Mesendoderm (in vitro differentiated cells): ENCODE measurements at regions not wholly inside any gene's neighbourhood (a gene's known extent, or its start where the extent isn't known, plus 50 kb on each side); places are given as distances from the start of the nearest gene placed in this dataset.

Source experiments
- DNase-seq: peaks from one replicate; pipeline ENCODE4 v3.0.0; 2013
- H2AK5ac ChIP-seq: 2 replicates; pipeline ENCODE4 v1.6.1; 2013; ENCODE audit warnings: low read length, inconsistent platforms
- H2BK120ac ChIP-seq: 2 replicates; pipeline ENCODE4 v1.6.1; 2013; ENCODE audit warnings: low read depth, mild to moderate bottlenecking, low read length, moderate library complexity, mixed read lengths
- H2BK15ac ChIP-seq: replicated peaks from 2 replicates; pipeline ENCODE4 v1.6.1; 2013; ENCODE audit warnings: low read depth, mild to moderate bottlenecking, moderate library complexity
- H2BK5ac ChIP-seq: 2 replicates; pipeline ENCODE4 v1.6.1; 2013; ENCODE audit warnings: low read length, inconsistent platforms
- H3K18ac ChIP-seq: 2 replicates; pipeline ENCODE4 v1.6.1; 2013; ENCODE audit warnings: mild to moderate bottlenecking, low read length, mixed read lengths
- H3K23ac ChIP-seq: one replicate; pipeline ENCODE4 v1.6.1; 2013; ENCODE audit warnings: low read length
- H3K27ac ChIP-seq: 2 replicates; pipeline ENCODE4 v1.5.1; 2013; ENCODE audit warnings: low read depth, mild to moderate bottlenecking, inconsistent platforms, low read length, moderate library complexity
- H3K27me3 ChIP-seq: 2 replicates; pipeline ENCODE4 v1.6.1; 2013; ENCODE audit warnings: low read length, control low read depth, mild to moderate bottlenecking, inconsistent platforms; ENCODE audit not compliant: insufficient read depth, poor library complexity
- H3K36me3 ChIP-seq: 2 replicates; pipeline ENCODE4 v1.6.1; 2013; ENCODE audit warnings: low read length, inconsistent platforms; ENCODE audit not compliant: control insufficient read depth, insufficient read depth
- H3K4ac ChIP-seq: one replicate; pipeline ENCODE4 v1.6.1; 2013; ENCODE audit warnings: low read depth, mild to moderate bottlenecking, low read length, moderate library complexity
- H3K4me1 ChIP-seq: 2 replicates; pipeline ENCODE4 v1.6.1; 2013; ENCODE audit warnings: low read depth, low read length, inconsistent platforms; ENCODE audit not compliant: control insufficient read depth
- H3K4me2 ChIP-seq: 2 replicates; pipeline ENCODE4 v1.6.1; 2013; ENCODE audit warnings: low read length
- H3K4me3 ChIP-seq: 2 replicates; pipeline ENCODE4 v1.5.1; 2013; ENCODE audit warnings: mild to moderate bottlenecking, low read length
- H3K56ac ChIP-seq: one replicate; pipeline ENCODE4 v1.6.1; 2013; ENCODE audit warnings: low read length
- H3K79me1 ChIP-seq: 2 replicates; pipeline ENCODE4 v1.6.1; 2013; ENCODE audit warnings: low read length, inconsistent platforms
- H3K79me2 ChIP-seq: 2 replicates; pipeline ENCODE4 v1.6.1; 2013; ENCODE audit warnings: mild to moderate bottlenecking, low read length; ENCODE audit not compliant: control insufficient read depth, insufficient read depth
- H3K9ac ChIP-seq: 2 replicates; pipeline ENCODE4 v1.6.1; 2013; ENCODE audit warnings: low read length, inconsistent platforms
- H4K5ac ChIP-seq: one replicate; pipeline ENCODE4 v1.6.1; 2013; ENCODE audit warnings: low read length
- H4K8ac ChIP-seq: one replicate; pipeline ENCODE4 v1.6.1; 2013; ENCODE audit warnings: low read depth, mild to moderate bottlenecking, control low read depth, low read length, moderate library complexity
- WGBS: extraction: QIAGEN DNeasy Blood & Tissue Kit; methylation state at CpG from one replicate; pipeline ENCODE4 v1.1.7; 2013; ENCODE audit warnings: low lambda C conversion rate, missing lambda C conversion rate; ENCODE audit not compliant: insufficient coverage; ENCODE audit errors: extremely low coverage; 5-methylcytosine and 5-hydroxymethylcytosine counted together

DNA sequence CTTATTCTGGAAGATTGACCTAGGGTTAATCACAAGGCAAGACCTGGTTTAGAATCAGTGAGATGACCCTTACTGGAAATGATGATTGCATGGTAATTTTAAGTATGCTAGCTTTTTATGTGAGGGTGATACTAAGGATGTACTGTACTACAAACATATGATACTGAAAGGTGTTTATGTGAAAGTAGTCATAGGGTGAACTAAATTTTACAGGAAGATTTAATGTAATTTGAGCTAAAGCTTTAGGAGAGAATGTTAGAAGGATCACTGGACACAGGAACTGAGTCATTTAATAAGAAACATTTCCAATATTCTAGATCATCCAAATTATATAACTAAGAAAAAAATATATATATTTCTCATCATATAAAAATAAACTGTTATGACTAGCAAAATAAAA lies 197.2 kb downstream of the COX7C start:
- H3K27me3 ChIP-seq = no peaks in the 10 kb centered on the region
- H2BK5ac ChIP-seq = no peak overlapping the region
- H4K5ac ChIP-seq = no peak overlapping the region
- no peak overlapping the region for H3K4ac ChIP-seq
- H3K27ac ChIP-seq = no peak overlapping the region
- no peak overlapping the region for H3K9ac ChIP-seq
- no peak overlapping the region for H3K18ac ChIP-seq
- H2AK5ac ChIP-seq = no peak overlapping the region
- no peak overlapping the region for H3K56ac ChIP-seq
- H3K23ac ChIP-seq = no peak overlapping the region
- no peak for DNase-seq
- no peaks in the 10 kb centered on the region for H3K36me3 ChIP-seq
- H3K4me2 ChIP-seq = no peak overlapping the region
- H2BK15ac ChIP-seq = no peak overlapping the region
- H3K4me1 ChIP-seq = no peaks in the 10 kb centered on the region
- no peaks in the 10 kb centered on the region for H3K79me1 ChIP-seq
- H3K79me2 ChIP-seq = no peaks in the 10 kb centered on the region
- no peak overlapping the region for H4K8ac ChIP-seq
- no peak overlapping the region for H3K4me3 ChIP-seq
- no peak overlapping the region for H2BK120ac ChIP-seq

DNA sequence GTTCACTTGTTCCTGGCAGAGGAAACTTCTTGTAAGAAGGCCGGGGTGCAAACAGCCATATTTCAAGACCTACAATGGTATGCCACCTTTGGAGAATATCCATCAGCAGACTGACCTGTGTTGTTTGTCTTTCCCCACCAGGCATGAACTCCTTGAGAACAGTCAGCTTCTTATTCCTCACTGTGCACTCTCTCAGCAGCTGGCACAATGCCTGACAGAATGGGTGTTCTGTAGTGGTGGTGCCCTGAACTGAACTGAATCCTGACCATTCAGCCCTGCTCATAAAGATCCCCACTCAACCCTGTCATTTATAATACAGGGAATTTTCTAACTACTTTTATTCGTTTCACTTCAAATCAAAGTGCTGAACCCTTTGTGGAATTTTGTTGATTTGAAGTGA lies 206.9 kb downstream of the COX7C start:
- Histone ChIP-seq H3K9ac (no peak overlapping the region), H3K79me2 (no peaks in the 10 kb centered on the region), H4K5ac (no peak overlapping the region), H3K23ac (no peak overlapping the region), H2BK5ac (no peak overlapping the region), H3K56ac (no peak overlapping the region), H3K4me1 (no peaks in the 10 kb centered on the region), H3K4me3 (no peak overlapping the region), H3K27me3 (no peaks in the 10 kb centered on the region), H3K18ac (no peak overlapping the region), H3K36me3 (no peaks in the 10 kb centered on the region), H3K4me2 (no peak overlapping the region), H2AK5ac (no peak overlapping the region), H4K8ac (no peak overlapping the region), H3K27ac (no peak overlapping the region), H3K4ac (no peak overlapping the region), H3K79me1 (no peaks in the 10 kb centered on the region), H2BK120ac (no peak overlapping the region), H2BK15ac (no peak overlapping the region)
- no CpG with 5 or more reads among the region's 2 CpGs for WGBS
- no peak for DNase-seq

DNA sequence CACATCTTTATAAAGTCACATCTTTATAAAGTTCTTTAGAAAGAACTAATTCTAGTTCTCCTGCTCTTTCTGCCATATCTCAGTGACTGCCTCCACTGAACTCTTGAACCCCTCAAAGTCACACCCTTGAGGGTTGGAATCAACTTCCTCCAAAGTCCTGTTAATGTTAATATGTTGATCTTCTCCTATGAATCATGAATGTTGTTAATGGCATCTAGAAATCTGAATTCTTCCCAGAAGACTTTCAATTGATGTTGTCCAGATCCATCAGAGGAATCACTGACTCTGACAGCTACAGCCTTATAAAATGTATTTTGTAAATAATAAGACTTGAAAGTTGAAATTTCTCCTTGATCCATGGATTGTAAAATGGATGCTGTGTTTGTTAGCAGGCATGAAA lies 213.4 kb downstream of the COX7C start:
- Histone ChIP-seq H3K79me1 (no peaks in the 10 kb centered on the region), H3K27ac (no peak overlapping the region), H3K23ac (no peak overlapping the region), H3K4me2 (no peak overlapping the region), H4K5ac (no peak overlapping the region), H3K27me3 (no peaks in the 10 kb centered on the region), H3K9ac (no peak overlapping the region), H4K8ac (no peak overlapping the region), H2BK15ac (no peak overlapping the region), H3K4me3 (no peak overlapping the region), H3K79me2 (no peaks in the 10 kb centered on the region), H3K36me3 (no peaks in the 10 kb centered on the region), H3K18ac (no peak overlapping the region), H2AK5ac (no peak overlapping the region), H2BK120ac (no peak overlapping the region), H3K56ac (no peak overlapping the region), H3K4me1 (no peaks in the 10 kb centered on the region), H2BK5ac (no peak overlapping the region), H3K4ac (no peak overlapping the region)
- DNase-seq = no peak

DNA sequence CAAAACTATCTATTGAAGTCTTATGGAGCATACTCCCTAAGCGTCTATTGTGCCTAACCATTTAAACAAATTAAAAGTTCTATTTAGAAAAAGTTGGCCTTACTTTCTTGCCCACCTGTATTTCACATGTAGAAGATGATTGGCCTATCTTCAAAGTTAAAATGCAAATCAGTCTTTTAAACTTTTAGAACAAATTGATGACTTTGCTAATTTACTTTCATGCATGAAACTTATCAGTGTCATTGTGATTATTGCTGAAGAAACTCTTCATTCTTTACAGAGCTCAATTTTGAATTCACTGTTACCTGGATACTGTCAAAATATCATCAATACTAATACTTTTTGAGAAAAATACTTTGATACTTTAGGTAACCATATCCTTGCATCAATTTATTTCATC lies 216.1 kb downstream of the COX7C start:
- Histone ChIP-seq H3K9ac (no peak overlapping the region), H3K79me2 (no peaks in the 10 kb centered on the region), H3K4ac (no peak overlapping the region), H3K27ac (no peak overlapping the region), H2AK5ac (no peak overlapping the region), H3K4me1 (no peaks in the 10 kb centered on the region), H2BK15ac (no peak overlapping the region), H3K4me2 (no peak overlapping the region), H3K18ac (no peak overlapping the region), H2BK5ac (no peak overlapping the region), H3K79me1 (no peaks in the 10 kb centered on the region), H4K5ac (no peak overlapping the region), H3K27me3 (no peaks in the 10 kb centered on the region), H3K56ac (no peak overlapping the region), H3K23ac (no peak overlapping the region), H3K36me3 (no peaks in the 10 kb centered on the region), H3K4me3 (no peak overlapping the region), H2BK120ac (no peak overlapping the region), H4K8ac (no peak overlapping the region)
- no CpG with 5 or more reads among the region's 1 CpG for WGBS
- no peak for DNase-seq

DNA sequence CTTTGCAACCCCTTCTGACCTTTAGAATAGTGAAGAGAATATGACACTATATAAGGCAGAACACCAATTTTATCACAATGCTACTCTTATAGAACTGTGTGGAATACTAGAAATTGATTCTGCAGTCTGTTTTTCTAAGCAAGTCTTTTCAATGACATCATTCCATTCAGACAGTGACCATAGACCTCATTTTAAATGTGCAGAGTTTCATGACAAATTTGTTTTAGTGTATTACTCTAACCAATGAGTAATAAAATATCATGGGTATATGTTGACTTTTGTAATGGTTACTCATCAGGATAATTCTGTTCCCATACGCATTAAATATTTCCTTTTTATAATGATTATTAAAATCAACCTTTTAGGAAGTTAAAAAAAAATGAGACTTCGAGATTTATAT lies 219.9 kb downstream of the COX7C start:
- no peak overlapping the region for H3K56ac ChIP-seq
- H3K4ac ChIP-seq = no peak overlapping the region
- no peak overlapping the region for H3K18ac ChIP-seq
- no CpG with 5 or more reads among the region's 2 CpGs for WGBS
- no peaks in the 10 kb centered on the region for H3K4me1 ChIP-seq
- no peak overlapping the region for H3K9ac ChIP-seq
- no peak overlapping the region for H2BK120ac ChIP-seq
- no peaks in the 10 kb centered on the region for H3K27me3 ChIP-seq
- no peaks in the 10 kb centered on the region for H3K36me3 ChIP-seq
- H2BK15ac ChIP-seq = no peak overlapping the region
- H3K79me1 ChIP-seq = no peaks in the 10 kb centered on the region
- H2AK5ac ChIP-seq = no peak overlapping the region
- no peak overlapping the region for H3K23ac ChIP-seq
- no peak overlapping the region for H4K8ac ChIP-seq
- no peaks in the 10 kb centered on the region for H3K79me2 ChIP-seq
- no peak overlapping the region for H3K4me2 ChIP-seq
- DNase-seq = no peak
- no peak overlapping the region for H3K27ac ChIP-seq
- H3K4me3 ChIP-seq = no peak overlapping the region
- H4K5ac ChIP-seq = no peak overlapping the region
- H2BK5ac ChIP-seq = no peak overlapping the region

DNA sequence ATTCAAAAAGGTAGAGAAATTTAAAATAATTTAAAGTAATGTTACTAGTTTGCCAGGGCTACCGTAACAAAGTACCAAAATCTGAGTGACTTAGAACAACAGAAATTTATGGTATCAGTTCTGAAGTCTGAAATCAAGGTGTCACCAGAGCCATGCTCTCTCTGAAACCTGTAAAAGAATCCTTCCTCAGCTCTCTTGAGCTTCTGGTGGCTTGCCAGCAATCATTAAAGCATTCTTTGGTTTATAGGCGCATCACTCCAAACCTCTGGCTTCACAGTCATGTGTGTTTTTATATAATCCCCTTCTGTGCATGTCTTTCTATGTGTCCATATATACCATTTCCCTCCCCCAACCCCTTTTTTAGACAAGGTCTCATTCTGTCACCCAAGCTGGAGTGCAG lies 220.3 kb downstream of the COX7C start:
- WGBS = no CpG with 5 or more reads among the region's 2 CpGs
- H3K27ac ChIP-seq = no peak overlapping the region
- no peak overlapping the region for H3K4ac ChIP-seq
- no peaks in the 10 kb centered on the region for H3K79me1 ChIP-seq
- H3K9ac ChIP-seq = no peak overlapping the region
- no peak for DNase-seq
- no peak overlapping the region for H3K4me3 ChIP-seq
- H3K4me1 ChIP-seq = no peaks in the 10 kb centered on the region
- H3K27me3 ChIP-seq = no peaks in the 10 kb centered on the region
- no peak overlapping the region for H4K5ac ChIP-seq
- H3K79me2 ChIP-seq = no peaks in the 10 kb centered on the region
- no peak overlapping the region for H3K23ac ChIP-seq
- no peak overlapping the region for H2BK120ac ChIP-seq
- no peak overlapping the region for H2BK5ac ChIP-seq
- no peak overlapping the region for H3K18ac ChIP-seq
- no peak overlapping the region for H4K8ac ChIP-seq
- no peak overlapping the region for H3K4me2 ChIP-seq
- no peak overlapping the region for H2AK5ac ChIP-seq
- no peak overlapping the region for H2BK15ac ChIP-seq
- H3K56ac ChIP-seq = no peak overlapping the region
- no peaks in the 10 kb centered on the region for H3K36me3 ChIP-seq
